ENCODE measurements at regions not wholly inside any gene's neighbourhood (a gene's known extent, or its start where the extent isn't known, plus 50 kb on each side); places are given as distances from the start of the nearest gene placed in this dataset.
"Not testable (repeated sequence)": the region's sequence is repeated elsewhere in the genome, so short reads cannot be mapped to it uniquely, and the experiment has no call there.

GRCh38 chr2:16459606-16460005, 206.0 kb downstream of the CYRIA start:
- no peak for DNase-seq

- no peak for DNase-seq
Measured at GRCh38 chr2:16454621-16455020, 211.0 kb downstream of the CYRIA start.

GRCh38 chr2:16452123-16452522, 213.5 kb downstream of the CYRIA start:
- no peak for DNase-seq

GRCh38 chr2:16446706-16447105, 218.9 kb downstream of the CYRIA start:
- no peak for DNase-seq

- no peak for DNase-seq
Measured at GRCh38 chr2:16442971-16443370, 222.7 kb downstream of the CYRIA start.

- no peak for DNase-seq
Measured at GRCh38 chr2:16441431-16441830, 224.2 kb downstream of the CYRIA start.

- no peak for DNase-seq
Measured at GRCh38 chr2:16440898-16441297, 224.7 kb downstream of the CYRIA start.

GRCh38 chr2:16438613-16439321, 226.9 kb downstream of the CYRIA start:
- DNase-seq = peak; percentile 29

- no peak for DNase-seq
Measured at GRCh38 chr2:16437189-16437588, 228.4 kb downstream of the CYRIA start.

GRCh38 chr2:16434393-16434792, 231.2 kb downstream of the CYRIA start:
- DNase-seq = no peak

GRCh38 chr2:16430846-16431245, 234.8 kb downstream of the CYRIA start:
- no peak for DNase-seq

- DNase-seq = no peak
Measured at GRCh38 chr2:16429431-16430145, 236.0 kb downstream of the CYRIA start.

- DNase-seq = no peak
Measured at GRCh38 chr2:16429002-16429401, 236.6 kb downstream of the CYRIA start.

- no peak for DNase-seq
Measured at GRCh38 chr2:16425462-16426336, 239.9 kb downstream of the CYRIA start.

GRCh38 chr2:16420421-16420820, 245.2 kb downstream of the CYRIA start:
- DNase-seq = no peak

- no peak for DNase-seq
Measured at GRCh38 chr2:16417726-16418125, 247.9 kb downstream of the CYRIA start.

- DNase-seq = no peak
Measured at GRCh38 chr2:16416651-16417050, 249.0 kb downstream of the CYRIA start.

- DNase-seq = not testable (repeated sequence)
Measured at GRCh38 chr2:16415861-16416260, 249.8 kb downstream of the CYRIA start.

GRCh38 chr2:16413947-16414346, 251.7 kb downstream of the CYRIA start:
- DNase-seq = no peak

GRCh38 chr2:16413285-16413684, 252.3 kb downstream of the CYRIA start:
- DNase-seq = no peak

- DNase-seq = no peak
Measured at GRCh38 chr2:16412321-16413030, 253.2 kb downstream of the CYRIA start.

GRCh38 chr2:16411788-16412187, 253.8 kb downstream of the CYRIA start:
- no peak for DNase-seq
